Endodermal cell (in vitro differentiated cells): ENCODE measurements at regions not wholly inside any gene's neighbourhood (a gene's known extent, or its start where the extent isn't known, plus 50 kb on each side); places are given as distances from the start of the nearest gene placed in this dataset.

Experiments
- DNase-seq: peaks from one replicate; pipeline ENCODE4 v3.0.0-alpha.2; 2017
- H3K27ac ChIP-seq: 2 replicates; pipeline ENCODE4 v1.5.1; 2013; ENCODE audit warnings: mild to moderate bottlenecking, low read depth, low read length, moderate library complexity
- H3K27me3 ChIP-seq: 2 replicates; pipeline ENCODE4 v1.6.1; 2013; ENCODE audit warnings: mild to moderate bottlenecking, low read length, moderate library complexity; ENCODE audit not compliant: insufficient read depth, control insufficient read depth, poor library complexity, severe bottlenecking
- H3K36me3 ChIP-seq: 2 replicates; pipeline ENCODE4 v1.7.0; 2013; ENCODE audit warnings: mild to moderate bottlenecking, low read length, moderate library complexity; ENCODE audit not compliant: control insufficient read depth, insufficient read depth
- H3K4me1 ChIP-seq: one replicate; pipeline ENCODE4 v1.7.0; 2013; ENCODE audit warnings: low read length; ENCODE audit not compliant: control insufficient read depth, insufficient read depth
- H3K4me3 ChIP-seq: 2 replicates; pipeline ENCODE4 v1.5.1; 2013; ENCODE audit warnings: mild to moderate bottlenecking, low read length, moderate library complexity
- H3K9ac ChIP-seq: 2 replicates; pipeline ENCODE4 v1.6.1; 2013; ENCODE audit warnings: mild to moderate bottlenecking, low read length, moderate library complexity; ENCODE audit not compliant: poor library complexity, severe bottlenecking; ENCODE audit errors: extremely low read depth
- H3K9me3 ChIP-seq: 2 replicates; pipeline ENCODE4 v1.6.1; 2013; ENCODE audit warnings: mild to moderate bottlenecking, low read length, moderate library complexity; ENCODE audit not compliant: control insufficient read depth
- H3K27ac Mint-ChIP-seq: 2 replicates; pipeline ENCODE4 v1.8.0; 2020; ENCODE audit warnings: mixed read lengths
- H3K27me3 Mint-ChIP-seq: 2 replicates; pipeline ENCODE4 v1.8.0; 2021; ENCODE audit warnings: mild to moderate bottlenecking, mixed read lengths; ENCODE audit not compliant: insufficient read depth
- H3K36me3 Mint-ChIP-seq: 2 replicates; pipeline ENCODE4 v1.8.0; 2020; ENCODE audit warnings: low read depth, mixed read lengths
- H3K4me1 Mint-ChIP-seq: 2 replicates; pipeline ENCODE4 v1.8.0; 2020; ENCODE audit warnings: mixed read lengths
- H3K4me3 Mint-ChIP-seq: 2 replicates; pipeline ENCODE4 v1.8.0; 2020; ENCODE audit warnings: mild to moderate bottlenecking, moderate library complexity, mixed read lengths
- H3K9me3 Mint-ChIP-seq: 2 replicates; pipeline ENCODE4 v1.8.0; 2020; ENCODE audit warnings: mild to moderate bottlenecking, mixed read lengths
- WGBS, 2 experiments: methylation state at CpG; one replicate each; pipeline versions ENCODE4 v1.1.5 to v1.1.7; 2013; ENCODE audit warnings: missing lambda C conversion rate in 2 of 2, mixed read lengths in 1 of 2; ENCODE audit not compliant: insufficient coverage in 1 of 2, insufficient read length in 1 of 2; 5-methylcytosine and 5-hydroxymethylcytosine counted together
- TF ChIP-seq, protein P1 (sequence below): fragments of 200-600 bp; sonication (generic); conservative IDR thresholded peaks from 2 replicates; pipeline ENCODE4 v1.5.0; 2021; ENCODE audit warnings: antibody characterized with exemption, mild to moderate bottlenecking

- H3K36me3 Mint-ChIP-seq, result no peaks in the 10 kb centered on the region
- H3K36me3 ChIP-seq, result no peaks in the 10 kb centered on the region
- no peak overlapping the region for H3K4me3 Mint-ChIP-seq
- 82 to 88% methylated on average over 2 of the region's 2 CpGs for WGBS, 2 experiments
- H3K4me1 ChIP-seq, result no peaks in the 10 kb centered on the region
- H3K9ac ChIP-seq, result no peak overlapping the region
- H3K27ac ChIP-seq, result no peak overlapping the region
- no peak overlapping the region for H3K27ac Mint-ChIP-seq
- H3K27me3 Mint-ChIP-seq, result no peaks in the 10 kb centered on the region
- H3K9me3 Mint-ChIP-seq, result no peaks in the 10 kb centered on the region
- TF ChIP-seq, protein P1, sequence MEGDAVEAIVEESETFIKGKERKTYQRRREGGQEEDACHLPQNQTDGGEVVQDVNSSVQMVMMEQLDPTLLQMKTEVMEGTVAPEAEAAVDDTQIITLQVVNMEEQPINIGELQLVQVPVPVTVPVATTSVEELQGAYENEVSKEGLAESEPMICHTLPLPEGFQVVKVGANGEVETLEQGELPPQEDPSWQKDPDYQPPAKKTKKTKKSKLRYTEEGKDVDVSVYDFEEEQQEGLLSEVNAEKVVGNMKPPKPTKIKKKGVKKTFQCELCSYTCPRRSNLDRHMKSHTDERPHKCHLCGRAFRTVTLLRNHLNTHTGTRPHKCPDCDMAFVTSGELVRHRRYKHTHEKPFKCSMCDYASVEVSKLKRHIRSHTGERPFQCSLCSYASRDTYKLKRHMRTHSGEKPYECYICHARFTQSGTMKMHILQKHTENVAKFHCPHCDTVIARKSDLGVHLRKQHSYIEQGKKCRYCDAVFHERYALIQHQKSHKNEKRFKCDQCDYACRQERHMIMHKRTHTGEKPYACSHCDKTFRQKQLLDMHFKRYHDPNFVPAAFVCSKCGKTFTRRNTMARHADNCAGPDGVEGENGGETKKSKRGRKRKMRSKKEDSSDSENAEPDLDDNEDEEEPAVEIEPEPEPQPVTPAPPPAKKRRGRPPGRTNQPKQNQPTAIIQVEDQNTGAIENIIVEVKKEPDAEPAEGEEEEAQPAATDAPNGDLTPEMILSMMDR, result no peak
- H3K4me1 Mint-ChIP-seq, result no peaks in the 10 kb centered on the region
- no peak overlapping the region for H3K4me3 ChIP-seq
- H3K27me3 ChIP-seq, result no peaks in the 10 kb centered on the region
- H3K9me3 ChIP-seq, result no peaks in the 10 kb centered on the region
- DNase-seq, result no peak
Observed at GRCh38 chr1:118397496-118397859, 212.4 kb upstream of the SPAG17 start.

GRCh38 chr1:118396829-118397495 lies 211.9 kb upstream of the SPAG17 start:
- Histone ChIP-seq H3K27ac (no peak overlapping the region), H3K9ac (no peak overlapping the region), H3K4me3 (no peak overlapping the region), H3K4me1 (no peaks in the 10 kb centered on the region), H3K9me3 (no peaks in the 10 kb centered on the region), H3K36me3 (no peaks in the 10 kb centered on the region), H3K27me3 (no peaks in the 10 kb centered on the region)
- DNase-seq, result no peak
- no peaks in the 10 kb centered on the region for H3K4me1 Mint-ChIP-seq
- TF ChIP-seq, protein P1, result no peak
- no peak overlapping the region for H3K27ac Mint-ChIP-seq
- no peaks in the 10 kb centered on the region for H3K9me3 Mint-ChIP-seq
- no peak overlapping the region for H3K4me3 Mint-ChIP-seq
- no peaks in the 10 kb centered on the region for H3K27me3 Mint-ChIP-seq
- H3K36me3 Mint-ChIP-seq, result no peaks in the 10 kb centered on the region
- 92 to 93% methylated on average over 2 to 4 of the region's 4 CpGs for WGBS, 2 experiments

- Mint-ChIP-seq H3K4me1 (no peaks in the 10 kb centered on the region), H3K36me3 (no peaks in the 10 kb centered on the region), H3K27ac (no peak overlapping the region), H3K4me3 (no peak overlapping the region), H3K27me3 (no peaks in the 10 kb centered on the region), H3K9me3 (no peaks in the 10 kb centered on the region)
- TF ChIP-seq, protein P1, result no peak
- no peaks in the 10 kb centered on the region for H3K9me3 ChIP-seq
- no peaks in the 10 kb centered on the region for H3K36me3 ChIP-seq
- no peaks in the 10 kb centered on the region for H3K4me1 ChIP-seq
- WGBS, 2 experiments, result 93 to 100% methylated on average over 1 of the region's 1 CpG
- H3K4me3 ChIP-seq, result no peak overlapping the region
- H3K9ac ChIP-seq, result no peak overlapping the region
- no peak overlapping the region for H3K27ac ChIP-seq
- no peak for DNase-seq
- no peaks in the 10 kb centered on the region for H3K27me3 ChIP-seq
Observed at GRCh38 chr1:118396279-118396678, 211.3 kb upstream of the SPAG17 start.
